ENCODE measurements at regions not wholly inside any gene's neighbourhood (a gene's known extent, or its start where the extent isn't known, plus 50 kb on each side); places are given as distances from the start of the nearest gene placed in this dataset.

GRCh38 chr20:40471261-40471629, 217.8 kb downstream of the MAFB start:
- CTCF ChIA-PET: interaction anchor here (0.6 to 2.2 kb wide), 26 partner anchors 11 to 641 kb away, joined by 3 to 27 read pairs (median 4); partner anchors contain the start of gene MAFB

More at GRCh38 chr20:40471261-40471629, 217.8 kb downstream of the MAFB start:
- ATAC-seq (peak; percentile 98), DNase-seq (ENCODE audit: low spot score) (peak; percentile 47)
- Mint-ChIP-seq H3K9me3 (no peaks in the 10 kb centered on the region), H3K36me3 (no peaks in the 10 kb centered on the region), H3K4me3 (no peak overlapping the region), H3K27ac (no peak overlapping the region; the same call in 1 of the 2 replicates), H3K27me3 (ENCODE audit: low read depth) (peaks cover 3% of the 10 kb centered on the region; the same call in 1 of the 2 replicates), H3K4me1 (peaks cover 25% of the 10 kb centered on the region)
- POLR2A ChIA-PET: interaction anchor here (1.0 kb wide), 1 partner anchor 56 kb away, joined by 3 read pairs; no protein-coding TSS in a partner anchor
- no peak for TF ChIP-seq RELA (CRISPR knock-in tag; IDR thresholded peaks at IDR 0.05; ENCODE audit: borderline replicate concordance)
- no peak for TF ChIP-seq SMAD3 (CRISPR knock-in tag; IDR thresholded peaks at IDR 0.05; ENCODE audit: borderline replicate concordance)
- no peak for TF ChIP-seq ZNF416 (CRISPR knock-in tag; IDR thresholded peaks at IDR 0.05)
- TF ChIP-seq NFE2L1 (CRISPR knock-in tag; IDR thresholded peaks at IDR 0.05): no peak
- TF ChIP-seq ZNF512 (CRISPR knock-in tag; IDR thresholded peaks at IDR 0.05; ENCODE audit: borderline replicate concordance): no peak
- TF ChIP-seq FOXJ3 (CRISPR knock-in tag; IDR thresholded peaks at IDR 0.05; ENCODE audit: borderline replicate concordance): no peak
- TF ChIP-seq NR2C2 (CRISPR knock-in tag; IDR thresholded peaks at IDR 0.05): no peak
- no peak for TF ChIP-seq JUN (CRISPR knock-in tag; IDR thresholded peaks at IDR 0.05)
- TF ChIP-seq ZBTB21 (CRISPR knock-in tag; IDR thresholded peaks at IDR 0.05; ENCODE audit: borderline replicate concordance): no peak
- TF ChIP-seq ZNF532 (CRISPR knock-in tag; IDR thresholded peaks at IDR 0.05; ENCODE audit: borderline replicate concordance): no peak
- no peak for TF ChIP-seq ESRRA (CRISPR knock-in tag; IDR thresholded peaks at IDR 0.05; ENCODE audit: borderline replicate concordance)
- TF ChIP-seq SOX15 (CRISPR knock-in tag; IDR thresholded peaks at IDR 0.05): no peak
- no peak for TF ChIP-seq KAT7 (CRISPR knock-in tag; IDR thresholded peaks at IDR 0.05; ENCODE audit: borderline replicate concordance)
- no peak for TF ChIP-seq PRDM15 (CRISPR knock-in tag; IDR thresholded peaks at IDR 0.05)
- no peak for TF ChIP-seq SMAD4 (CRISPR knock-in tag; IDR thresholded peaks at IDR 0.05)
- TF ChIP-seq FOXP1 (CRISPR knock-in tag; IDR thresholded peaks at IDR 0.05; ENCODE audit: borderline replicate concordance): no peak

All from WTC11 (cell line).